Stimulated activated CD4-positive, alpha-beta T cell treated with anti-CD3 and anti-CD28 coated beads, TNF-alpha, amount 100 ng/mL, for 24 hours (primary cell): ENCODE measurements at regions not wholly inside any gene's neighbourhood (a gene's known extent, or its start where the extent isn't known, plus 50 kb on each side); places are given as distances from the start of the nearest gene placed in this dataset.

Experiments
- DNase-seq, 3 experiments: peaks; one replicate each; pipeline ENCODE4 v3.0.0-alpha.2; 2020; ENCODE audit warnings: low read depth in 3 of 3

GRCh38 chr15:27619204-27619603 is 479.9 kb downstream of the OCA2 start:
- DNase-seq: no peak

DNA sequence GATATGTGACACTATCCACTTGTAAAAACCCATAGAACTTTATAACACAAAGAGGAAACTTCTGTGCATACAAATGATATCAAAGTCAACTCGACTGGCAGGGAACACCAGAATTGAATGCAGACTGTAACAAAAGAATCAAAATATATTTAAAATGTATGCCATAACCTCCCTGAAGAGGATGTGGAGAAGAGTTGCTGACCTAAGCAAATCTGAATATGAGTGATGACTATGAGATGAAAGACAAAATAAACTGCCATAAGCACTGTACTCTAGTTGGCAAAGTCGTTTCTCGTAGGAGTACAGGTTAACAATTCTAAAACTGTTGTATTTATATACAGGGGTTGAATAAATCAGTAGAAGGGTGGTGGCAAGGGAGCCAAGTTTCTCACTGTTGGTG is 482.1 kb downstream of the OCA2 start:
- DNase-seq: no peak

DNA sequence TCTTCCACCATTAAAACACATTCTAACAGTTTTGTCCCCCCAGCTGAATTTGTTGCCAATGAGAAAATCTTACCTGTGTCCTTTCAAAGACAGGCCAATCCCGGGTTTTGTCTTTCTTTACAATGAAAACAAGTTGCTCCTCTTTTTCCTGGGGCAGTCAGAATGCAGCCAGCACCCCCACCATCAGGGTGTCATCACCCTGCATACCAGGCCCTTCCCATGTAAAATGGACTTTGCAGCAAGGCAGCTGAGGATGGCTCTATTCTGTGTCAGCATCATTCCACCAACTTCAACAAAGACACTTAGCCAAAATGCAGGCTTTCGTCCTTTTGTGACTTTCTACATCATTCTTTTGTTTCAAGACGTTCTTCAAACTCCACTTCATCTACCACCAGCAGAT is 490.9 kb downstream of the OCA2 start:
- DNase-seq: no peak

- no peak for DNase-seq
These were observed 497.7 kb downstream of the OCA2 start for GRCh38 chr15:27601239-27601960.

DNA sequence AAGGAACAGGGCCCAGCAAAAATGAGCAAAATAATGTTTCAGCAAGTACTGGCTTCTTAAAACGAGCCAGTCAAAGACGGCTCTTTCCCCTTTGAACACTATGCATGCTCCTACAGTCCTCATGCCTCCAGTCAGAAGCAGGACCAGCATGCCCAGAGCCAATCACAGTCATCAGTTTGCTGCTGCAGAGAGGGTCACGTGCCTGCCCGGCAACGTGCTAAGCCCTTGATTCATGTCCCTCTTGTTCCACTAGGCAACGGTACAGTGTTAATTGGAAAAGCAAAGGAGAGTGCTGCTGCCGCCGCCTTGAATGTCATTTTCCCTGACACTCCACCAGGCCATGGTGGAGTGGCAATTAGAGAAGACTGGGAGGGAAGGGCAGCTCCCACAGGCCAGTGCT is 500.1 kb downstream of the OCA2 start:
- no peak for DNase-seq

DNA sequence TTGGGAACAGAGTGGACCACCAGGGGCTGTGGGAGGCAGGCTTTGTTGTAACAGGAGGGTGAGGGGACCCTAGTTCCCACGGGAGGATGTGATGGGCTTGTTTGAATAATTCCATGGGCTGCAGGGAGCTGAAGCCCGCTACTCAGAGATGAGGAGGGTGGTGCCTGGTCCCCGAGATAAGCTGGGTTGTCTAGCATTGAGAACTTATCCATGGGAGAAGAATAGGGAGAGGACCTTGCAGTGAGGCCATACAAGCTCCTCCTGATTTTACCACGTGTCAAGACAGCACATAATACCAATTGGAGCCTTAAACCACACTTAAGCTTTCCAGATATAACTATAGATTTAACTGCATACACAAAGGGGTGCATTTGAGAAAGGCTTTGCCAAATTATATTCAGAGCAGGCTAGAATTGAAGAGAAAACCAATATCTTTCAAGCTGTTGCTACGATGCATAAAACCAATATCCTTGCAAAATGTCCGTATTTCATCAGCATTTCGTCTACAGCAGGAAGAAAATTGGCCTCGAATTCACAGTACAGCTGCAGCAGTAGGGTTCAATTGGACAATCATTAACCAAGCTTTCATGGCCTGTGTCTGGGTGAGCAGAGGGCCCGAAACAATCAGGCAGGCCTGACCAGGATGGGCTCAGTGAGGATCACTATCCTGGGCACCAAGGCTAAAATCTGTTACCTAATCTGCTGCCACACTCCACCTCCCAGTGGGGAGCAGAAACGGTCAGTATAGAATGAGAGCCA is 500.7 kb downstream of the OCA2 start:
- DNase-seq: no peak

DNA sequence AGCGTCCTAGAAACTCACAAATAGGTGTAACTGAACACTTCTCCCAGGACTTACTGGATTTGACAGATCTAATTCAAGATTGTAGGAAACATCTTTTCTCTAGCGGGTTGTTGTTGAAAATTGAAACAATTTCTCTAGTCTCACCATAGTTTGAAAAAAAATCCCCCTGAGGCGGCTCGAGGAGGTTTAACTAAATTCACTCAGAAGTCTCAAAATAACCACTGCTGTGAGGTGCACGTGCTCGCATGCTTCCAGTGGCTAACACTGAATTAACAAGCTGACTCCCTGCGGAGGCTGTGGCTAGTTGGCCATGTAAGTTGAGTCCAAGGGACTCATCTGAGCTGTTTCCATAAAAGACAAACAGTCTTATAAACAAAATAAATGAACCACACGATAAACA is 503.9 kb downstream of the OCA2 start:
- no peak for DNase-seq

GRCh38 chr15:27592036-27592760 is 506.9 kb downstream of the OCA2 start:
- DNase-seq: no peak
